GM23338 (cell line): ENCODE measurements at regions not wholly inside any gene's neighbourhood (a gene's known extent, or its start where the extent isn't known, plus 50 kb on each side); places are given as distances from the start of the nearest gene placed in this dataset.

Source experiments
- ATAC-seq: fragments of 200-7000 bp; cut with Tn5 transposase; 3 replicates; pipeline ENCODE4 v1.9.1; 2020
- DNase-seq: peaks from one replicate; pipeline ENCODE4 v3.0.0-alpha.2; 2015; ENCODE audit warnings: low spot score
- H2AFZ ChIP-seq: fragments of 200-600 bp; sonication (generic); 2 replicates; pipeline ENCODE4 v1.8.0; 2016; ENCODE audit warnings: antibody characterized with exemption, mild to moderate bottlenecking, moderate library complexity
- H3F3A ChIP-seq: fragments of 200-600 bp; sonication (generic); replicated peaks from 2 replicates; pipeline ENCODE4 v1.8.0; 2017; ENCODE audit warnings: antibody characterized with exemption, mixed run types, low read depth
- H3K27ac ChIP-seq: fragments of 200-600 bp; sonication (generic); 2 replicates; pipeline ENCODE4 v1.6.1; 2016; ENCODE audit warnings: low read depth
- H3K27me3 ChIP-seq: fragments of 200-600 bp; sonication (generic); 2 replicates; pipeline ENCODE4 v1.8.0; 2016; ENCODE audit warnings: mild to moderate bottlenecking, mixed run types, moderate library complexity; ENCODE audit not compliant: insufficient read depth
- H3K36me3 ChIP-seq: fragments of 200-600 bp; sonication (generic); 2 replicates; pipeline ENCODE4 v1.8.0; 2016; ENCODE audit warnings: mild to moderate bottlenecking; ENCODE audit not compliant: insufficient read depth
- H3K4me1 ChIP-seq: fragments of 200-600 bp; sonication (generic); 2 replicates; pipeline ENCODE4 v1.8.0; 2016; ENCODE audit warnings: mild to moderate bottlenecking, moderate library complexity; ENCODE audit not compliant: insufficient read depth
- H3K4me2 ChIP-seq: fragments of 200-600 bp; sonication (generic); 2 replicates; pipeline ENCODE4 v1.7.1; 2017; ENCODE audit warnings: mixed run types
- H3K4me3 ChIP-seq: fragments of 200-600 bp; sonication (generic); 2 replicates; pipeline ENCODE4 v1.6.1; 2016; ENCODE audit warnings: mixed run types
- H3K79me2 ChIP-seq: fragments of 200-600 bp; sonication (generic); replicated peaks from 2 replicates; pipeline ENCODE4 v1.8.0; 2017; ENCODE audit warnings: mild to moderate bottlenecking; ENCODE audit not compliant: insufficient read depth
- H3K9me2 ChIP-seq: fragments of 200-600 bp; sonication (generic); 2 replicates; pipeline ENCODE4 v1.8.0; 2017; ENCODE audit not compliant: insufficient read depth
- H4K20me1 ChIP-seq: fragments of 200-600 bp; sonication (generic); replicated peaks from 2 replicates; pipeline ENCODE4 v1.8.0; 2017; ENCODE audit warnings: mild to moderate bottlenecking; ENCODE audit not compliant: insufficient read depth
- H3K27ac Mint-ChIP-seq: 2 replicates; pipeline ENCODE4 v1.8.0; 2020; ENCODE audit warnings: inconsistent platforms, mild to moderate bottlenecking, moderate library complexity, mixed read lengths
- H3K27me3 Mint-ChIP-seq: 3 replicates; pipeline ENCODE4 v1.8.0; 2022; ENCODE audit warnings: low read depth, mild to moderate bottlenecking, moderate library complexity, mixed read lengths, inconsistent platforms; ENCODE audit not compliant: insufficient read depth, poor library complexity
- H3K36me3 Mint-ChIP-seq: 3 replicates; pipeline ENCODE4 v1.8.0; 2021; ENCODE audit warnings: low read depth, mild to moderate bottlenecking, inconsistent platforms, moderate library complexity, mixed read lengths
- H3K4me1 Mint-ChIP-seq: 3 replicates; pipeline ENCODE4 v1.8.0; 2020; ENCODE audit warnings: mild to moderate bottlenecking, inconsistent platforms, mixed read lengths
- H3K4me3 Mint-ChIP-seq: 3 replicates; pipeline ENCODE4 v1.8.0; 2021; ENCODE audit warnings: moderate library complexity, mild to moderate bottlenecking, inconsistent platforms, mixed read lengths
- H3K9me3 Mint-ChIP-seq: 3 replicates; pipeline ENCODE4 v1.8.0; 2020; ENCODE audit warnings: moderate library complexity, mild to moderate bottlenecking, inconsistent platforms, mixed read lengths
- CREB1 ChIP-seq: fragments of 250-450 bp; sonication (Bioruptor Pico); IDR thresholded peaks from 2 replicates; pipeline ENCODE4 v1.5.0; 2020; ENCODE audit warnings: low read depth, mild to moderate bottlenecking, moderate library complexity
- EZH2 ChIP-seq: fragments of 200-600 bp; sonication (generic); IDR thresholded peaks from one replicate; pipeline ENCODE4 v1.8.0; 2017; ENCODE audit warnings: antibody characterized with exemption, mild to moderate bottlenecking, low read depth; ENCODE audit not compliant: unreplicated experiment
- EZH2phosphoT487 ChIP-seq: fragments of 200-600 bp; sonication (generic); IDR thresholded peaks from one replicate; pipeline ENCODE4 v1.8.1; 2018; ENCODE audit warnings: antibody characterized with exemption; ENCODE audit not compliant: unreplicated experiment
- JUNB ChIP-seq: IDR thresholded peaks from one replicate; pipeline ENCODE4 v1.6.1; 2016; ENCODE audit warnings: antibody characterized with exemption; ENCODE audit not compliant: unreplicated experiment
- NANOG ChIP-seq: IDR thresholded peaks from 2 replicates; pipeline ENCODE4 v1.6.1; 2016; ENCODE audit warnings: antibody characterized with exemption, borderline replicate concordance
- POLR2AphosphoS5 ChIP-seq: IDR thresholded peaks from 2 replicates; pipeline ENCODE4 v1.6.1; 2016; ENCODE audit warnings: antibody characterized with exemption, low read depth
- STAT1 ChIP-seq: IDR thresholded peaks from one replicate; pipeline ENCODE4 v1.6.1; 2016; ENCODE audit warnings: antibody characterized with exemption; ENCODE audit not compliant: unreplicated experiment
- ZNF331 ChIP-seq: fragments of 250-450 bp; sonication (Bioruptor Pico); IDR thresholded peaks from 2 replicates; pipeline ENCODE4 v1.5.0; 2020; ENCODE audit warnings: low read depth, mild to moderate bottlenecking, moderate library complexity
- TF ChIP-seq, protein P1 (sequence below): fragments of 250-450 bp; sonication (Bioruptor Pico); IDR thresholded peaks from 2 replicates; pipeline ENCODE4 v1.5.0; 2020; ENCODE audit warnings: mild to moderate bottlenecking, moderate library complexity
- TF ChIP-seq, protein P2 (sequence below), 2 experiments: fragments of 200-600 bp in 1 of 2; sonication (generic) in 1 of 2; conservative IDR thresholded peaks; 2 replicates each; pipeline versions ENCODE4 v1.5.1 to v1.6.1; 2016 to 2017; ENCODE audit warnings: antibody characterized with exemption in 2 of 2, low read depth in 2 of 2, mild to moderate bottlenecking in 2 of 2, moderate library complexity in 1 of 2
- TF ChIP-seq, protein P3 (sequence below): IDR thresholded peaks from one replicate; pipeline ENCODE4 v1.6.1; 2018; ENCODE audit warnings: antibody characterized with exemption; ENCODE audit not compliant: unreplicated experiment

DNA sequence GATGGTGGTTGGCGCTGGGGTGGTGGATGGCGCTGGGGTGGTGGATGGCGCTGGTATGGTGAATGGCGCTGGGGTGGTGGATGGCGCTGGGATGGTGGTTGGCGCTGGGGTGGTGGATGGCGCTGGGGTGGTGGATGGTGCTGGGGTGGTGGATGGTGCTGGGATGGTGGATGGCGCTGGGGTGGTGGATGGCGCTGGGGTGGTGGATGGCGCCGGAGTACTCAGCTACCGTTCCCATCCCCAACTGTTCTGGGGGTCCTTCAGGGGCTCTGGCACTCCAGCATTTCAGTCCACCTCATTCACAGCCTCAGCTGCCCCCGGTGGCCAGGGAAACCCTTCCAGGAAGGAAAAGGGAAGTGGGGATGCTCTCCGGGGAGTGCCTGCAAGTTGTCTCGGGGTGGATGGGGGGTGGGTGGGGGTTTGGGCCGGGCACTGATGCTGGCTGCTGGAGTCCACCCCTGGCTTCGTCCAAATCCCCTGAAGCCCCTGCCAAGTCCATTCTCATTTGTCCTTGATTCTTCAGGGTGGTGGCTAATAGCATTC is 147.3 kb upstream of the COL5A1 start:
- no peaks in the 10 kb centered on the region for H3K9me2 ChIP-seq
- no peaks in the 10 kb centered on the region for H4K20me1 ChIP-seq
- H3K4me3 ChIP-seq = no peak overlapping the region
- no peak overlapping the region for H3K4me2 ChIP-seq
- H3K9me3 Mint-ChIP-seq = no peaks in the 10 kb centered on the region
- H3K27ac Mint-ChIP-seq = no peak overlapping the region
- no peaks in the 10 kb centered on the region for H3F3A ChIP-seq
- DNase-seq = no peak
- H3K27me3 Mint-ChIP-seq = peaks cover 2% of the 10 kb centered on the region
- H3K4me1 ChIP-seq = no peaks in the 10 kb centered on the region
- no peak overlapping the region for H2AFZ ChIP-seq
- H3K4me1 Mint-ChIP-seq = peaks cover 8% of the 10 kb centered on the region
- no peak for ATAC-seq
- no peak overlapping the region for H3K4me3 Mint-ChIP-seq
- H3K36me3 ChIP-seq = no peaks in the 10 kb centered on the region
- no peaks in the 10 kb centered on the region; the same call in 2 of the 3 replicates for H3K36me3 Mint-ChIP-seq
- H3K27me3 ChIP-seq = no peaks in the 10 kb centered on the region
- no peak for TF ChIP-seq CREB1
- no peak for TF ChIP-seq NANOG
- no peak for TF ChIP-seq POLR2AphosphoS5
- TF ChIP-seq, protein P1, sequence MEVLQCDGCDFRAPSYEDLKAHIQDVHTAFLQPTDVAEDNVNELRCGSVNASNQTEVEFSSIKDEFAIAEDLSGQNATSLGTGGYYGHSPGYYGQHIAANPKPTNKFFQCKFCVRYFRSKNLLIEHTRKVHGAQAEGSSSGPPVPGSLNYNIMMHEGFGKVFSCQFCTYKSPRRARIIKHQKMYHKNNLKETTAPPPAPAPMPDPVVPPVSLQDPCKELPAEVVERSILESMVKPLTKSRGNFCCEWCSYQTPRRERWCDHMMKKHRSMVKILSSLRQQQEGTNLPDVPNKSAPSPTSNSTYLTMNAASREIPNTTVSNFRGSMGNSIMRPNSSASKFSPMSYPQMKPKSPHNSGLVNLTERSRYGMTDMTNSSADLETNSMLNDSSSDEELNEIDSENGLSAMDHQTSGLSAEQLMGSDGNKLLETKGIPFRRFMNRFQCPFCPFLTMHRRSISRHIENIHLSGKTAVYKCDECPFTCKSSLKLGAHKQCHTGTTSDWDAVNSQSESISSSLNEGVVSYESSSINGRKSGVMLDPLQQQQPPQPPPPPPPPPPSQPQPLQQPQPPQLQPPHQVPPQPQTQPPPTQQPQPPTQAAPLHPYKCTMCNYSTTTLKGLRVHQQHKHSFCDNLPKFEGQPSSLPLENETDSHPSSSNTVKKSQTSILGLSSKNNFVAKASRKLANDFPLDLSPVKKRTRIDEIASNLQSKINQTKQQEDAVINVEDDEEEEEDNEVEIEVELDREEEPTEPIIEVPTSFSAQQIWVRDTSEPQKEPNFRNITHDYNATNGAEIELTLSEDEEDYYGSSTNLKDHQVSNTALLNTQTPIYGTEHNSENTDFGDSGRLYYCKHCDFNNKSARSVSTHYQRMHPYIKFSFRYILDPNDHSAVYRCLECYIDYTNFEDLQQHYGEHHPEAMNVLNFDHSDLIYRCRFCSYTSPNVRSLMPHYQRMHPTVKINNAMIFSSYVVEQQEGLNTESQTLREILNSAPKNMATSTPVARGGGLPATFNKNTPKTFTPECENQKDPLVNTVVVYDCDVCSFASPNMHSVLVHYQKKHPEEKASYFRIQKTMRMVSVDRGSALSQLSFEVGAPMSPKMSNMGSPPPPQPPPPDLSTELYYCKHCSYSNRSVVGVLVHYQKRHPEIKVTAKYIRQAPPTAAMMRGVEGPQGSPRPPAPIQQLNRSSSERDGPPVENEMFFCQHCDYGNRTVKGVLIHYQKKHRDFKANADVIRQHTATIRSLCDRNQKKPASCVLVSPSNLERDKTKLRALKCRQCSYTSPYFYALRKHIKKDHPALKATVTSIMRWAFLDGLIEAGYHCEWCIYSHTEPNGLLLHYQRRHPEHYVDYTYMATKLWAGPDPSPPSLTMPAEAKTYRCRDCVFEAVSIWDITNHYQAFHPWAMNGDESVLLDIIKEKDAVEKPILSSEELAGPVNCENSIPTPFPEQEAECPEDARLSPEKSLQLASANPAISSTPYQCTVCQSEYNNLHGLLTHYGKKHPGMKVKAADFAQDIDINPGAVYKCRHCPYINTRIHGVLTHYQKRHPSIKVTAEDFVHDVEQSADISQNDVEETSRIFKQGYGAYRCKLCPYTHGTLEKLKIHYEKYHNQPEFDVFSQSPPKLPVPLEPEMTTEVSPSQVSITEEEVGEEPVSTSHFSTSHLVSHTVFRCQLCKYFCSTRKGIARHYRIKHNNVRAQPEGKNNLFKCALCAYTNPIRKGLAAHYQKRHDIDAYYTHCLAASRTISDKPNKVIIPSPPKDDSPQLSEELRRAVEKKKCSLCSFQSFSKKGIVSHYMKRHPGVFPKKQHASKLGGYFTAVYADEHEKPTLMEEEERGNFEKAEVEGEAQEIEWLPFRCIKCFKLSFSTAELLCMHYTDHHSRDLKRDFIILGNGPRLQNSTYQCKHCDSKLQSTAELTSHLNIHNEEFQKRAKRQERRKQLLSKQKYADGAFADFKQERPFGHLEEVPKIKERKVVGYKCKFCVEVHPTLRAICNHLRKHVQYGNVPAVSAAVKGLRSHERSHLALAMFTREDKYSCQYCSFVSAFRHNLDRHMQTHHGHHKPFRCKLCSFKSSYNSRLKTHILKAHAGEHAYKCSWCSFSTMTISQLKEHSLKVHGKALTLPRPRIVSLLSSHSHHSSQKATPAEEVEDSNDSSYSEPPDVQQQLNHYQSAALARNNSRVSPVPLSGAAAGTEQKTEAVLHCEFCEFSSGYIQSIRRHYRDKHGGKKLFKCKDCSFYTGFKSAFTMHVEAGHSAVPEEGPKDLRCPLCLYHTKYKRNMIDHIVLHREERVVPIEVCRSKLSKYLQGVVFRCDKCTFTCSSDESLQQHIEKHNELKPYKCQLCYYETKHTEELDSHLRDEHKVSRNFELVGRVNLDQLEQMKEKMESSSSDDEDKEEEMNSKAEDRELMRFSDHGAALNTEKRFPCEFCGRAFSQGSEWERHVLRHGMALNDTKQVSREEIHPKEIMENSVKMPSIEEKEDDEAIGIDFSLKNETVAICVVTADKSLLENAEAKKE = no peak
- no peak for TF ChIP-seq EZH2phosphoT487
- no peak for TF ChIP-seq JUNB
- TF ChIP-seq, protein P2, sequence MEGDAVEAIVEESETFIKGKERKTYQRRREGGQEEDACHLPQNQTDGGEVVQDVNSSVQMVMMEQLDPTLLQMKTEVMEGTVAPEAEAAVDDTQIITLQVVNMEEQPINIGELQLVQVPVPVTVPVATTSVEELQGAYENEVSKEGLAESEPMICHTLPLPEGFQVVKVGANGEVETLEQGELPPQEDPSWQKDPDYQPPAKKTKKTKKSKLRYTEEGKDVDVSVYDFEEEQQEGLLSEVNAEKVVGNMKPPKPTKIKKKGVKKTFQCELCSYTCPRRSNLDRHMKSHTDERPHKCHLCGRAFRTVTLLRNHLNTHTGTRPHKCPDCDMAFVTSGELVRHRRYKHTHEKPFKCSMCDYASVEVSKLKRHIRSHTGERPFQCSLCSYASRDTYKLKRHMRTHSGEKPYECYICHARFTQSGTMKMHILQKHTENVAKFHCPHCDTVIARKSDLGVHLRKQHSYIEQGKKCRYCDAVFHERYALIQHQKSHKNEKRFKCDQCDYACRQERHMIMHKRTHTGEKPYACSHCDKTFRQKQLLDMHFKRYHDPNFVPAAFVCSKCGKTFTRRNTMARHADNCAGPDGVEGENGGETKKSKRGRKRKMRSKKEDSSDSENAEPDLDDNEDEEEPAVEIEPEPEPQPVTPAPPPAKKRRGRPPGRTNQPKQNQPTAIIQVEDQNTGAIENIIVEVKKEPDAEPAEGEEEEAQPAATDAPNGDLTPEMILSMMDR (conservative IDR thresholded peaks at IDR 0.05; ENCODE audit: low read depth in 2 of 2) = no peak
- TF ChIP-seq, protein P3, sequence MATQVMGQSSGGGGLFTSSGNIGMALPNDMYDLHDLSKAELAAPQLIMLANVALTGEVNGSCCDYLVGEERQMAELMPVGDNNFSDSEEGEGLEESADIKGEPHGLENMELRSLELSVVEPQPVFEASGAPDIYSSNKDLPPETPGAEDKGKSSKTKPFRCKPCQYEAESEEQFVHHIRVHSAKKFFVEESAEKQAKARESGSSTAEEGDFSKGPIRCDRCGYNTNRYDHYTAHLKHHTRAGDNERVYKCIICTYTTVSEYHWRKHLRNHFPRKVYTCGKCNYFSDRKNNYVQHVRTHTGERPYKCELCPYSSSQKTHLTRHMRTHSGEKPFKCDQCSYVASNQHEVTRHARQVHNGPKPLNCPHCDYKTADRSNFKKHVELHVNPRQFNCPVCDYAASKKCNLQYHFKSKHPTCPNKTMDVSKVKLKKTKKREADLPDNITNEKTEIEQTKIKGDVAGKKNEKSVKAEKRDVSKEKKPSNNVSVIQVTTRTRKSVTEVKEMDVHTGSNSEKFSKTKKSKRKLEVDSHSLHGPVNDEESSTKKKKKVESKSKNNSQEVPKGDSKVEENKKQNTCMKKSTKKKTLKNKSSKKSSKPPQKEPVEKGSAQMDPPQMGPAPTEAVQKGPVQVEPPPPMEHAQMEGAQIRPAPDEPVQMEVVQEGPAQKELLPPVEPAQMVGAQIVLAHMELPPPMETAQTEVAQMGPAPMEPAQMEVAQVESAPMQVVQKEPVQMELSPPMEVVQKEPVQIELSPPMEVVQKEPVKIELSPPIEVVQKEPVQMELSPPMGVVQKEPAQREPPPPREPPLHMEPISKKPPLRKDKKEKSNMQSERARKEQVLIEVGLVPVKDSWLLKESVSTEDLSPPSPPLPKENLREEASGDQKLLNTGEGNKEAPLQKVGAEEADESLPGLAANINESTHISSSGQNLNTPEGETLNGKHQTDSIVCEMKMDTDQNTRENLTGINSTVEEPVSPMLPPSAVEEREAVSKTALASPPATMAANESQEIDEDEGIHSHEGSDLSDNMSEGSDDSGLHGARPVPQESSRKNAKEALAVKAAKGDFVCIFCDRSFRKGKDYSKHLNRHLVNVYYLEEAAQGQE = no peak
- no peak for TF ChIP-seq STAT1
- TF ChIP-seq EZH2 = no peak
- no peak for TF ChIP-seq ZNF331 (CRISPR knock-in tag)
- H3K79me2 ChIP-seq = no peaks in the 10 kb centered on the region
- H3K27ac ChIP-seq = no peak overlapping the region
